ENCODE measurements at regions not wholly inside any gene's neighbourhood (a gene's known extent, or its start where the extent isn't known, plus 50 kb on each side); places are given as distances from the start of the nearest gene placed in this dataset.

GRCh38 chr21:43348801-43349261 is 78.1 kb downstream of the SIK1 start:
- DNase-seq (ENCODE audit: low read depth) = no peak

- DNase-seq (ENCODE audit: low read depth) = no peak
Measured at GRCh38 chr21:43348170-43348766, 78.7 kb downstream of the SIK1 start.

GRCh38 chr21:43347461-43348169 is 79.3 kb downstream of the SIK1 start:
- no peak for DNase-seq (ENCODE audit: low read depth)

- no peak for DNase-seq (ENCODE audit: low read depth)
Measured at GRCh38 chr21:43346551-43346950, 80.4 kb downstream of the SIK1 start.

GRCh38 chr21:43345746-43346409 is 81.1 kb downstream of the SIK1 start:
- peak; percentile 68 for DNase-seq (ENCODE audit: low read depth)

- DNase-seq (ENCODE audit: low read depth) = no peak
Measured at GRCh38 chr21:43345046-43345745, 81.7 kb downstream of the SIK1 start.

- no peak for DNase-seq (ENCODE audit: low read depth)
Measured at GRCh38 chr21:43343992-43344886, 82.7 kb downstream of the SIK1 start.

GRCh38 chr21:43343095-43343991 is 83.6 kb downstream of the SIK1 start:
- no peak for DNase-seq (ENCODE audit: low read depth)

GRCh38 chr21:43342301-43342881 is 84.5 kb downstream of the SIK1 start:
- DNase-seq (ENCODE audit: low read depth) = no peak

- DNase-seq (ENCODE audit: low read depth) = peak; percentile 78
Measured at GRCh38 chr21:43341378-43342161, 85.4 kb downstream of the SIK1 start.

- peak; percentile 84 for DNase-seq (ENCODE audit: low read depth)
Measured at GRCh38 chr21:43340491-43341377, 86.2 kb downstream of the SIK1 start.

GRCh38 chr21:43339668-43340067 is 87.3 kb downstream of the SIK1 start:
- no peak for DNase-seq (ENCODE audit: low read depth)

GRCh38 chr21:43338951-43339350 is 88.0 kb downstream of the SIK1 start:
- no peak for DNase-seq (ENCODE audit: low read depth)

- no peak for DNase-seq (ENCODE audit: low read depth)
Measured at GRCh38 chr21:43337901-43338655, 88.9 kb downstream of the SIK1 start.

- DNase-seq (ENCODE audit: low read depth) = no peak
Measured at GRCh38 chr21:43335119-43335518, 91.8 kb downstream of the SIK1 start.

GRCh38 chr21:43334214-43334958 is 92.5 kb downstream of the SIK1 start:
- DNase-seq (ENCODE audit: low read depth) = no peak
